Activated naive CD4-positive, alpha-beta T cell treated with anti-CD3 and anti-CD28 coated beads for 36 hours (primary cell): ENCODE measurements at regions not wholly inside any gene's neighbourhood (a gene's known extent, or its start where the extent isn't known, plus 50 kb on each side); places are given as distances from the start of the nearest gene placed in this dataset.

Experiments used
- CTCF ChIA-PET: fragments of 350-600 bp; sonication (Branson Sonifier 250); formaldehyde crosslinking; loops from one replicate; lab custom pipeline; 2021; ENCODE audit warnings: antibody characterized with exemption; lab: Charles Lee
- DNase-seq: peaks from one replicate; pipeline ENCODE4 v3.0.0-alpha.2; 2020
- H3K27ac Mint-ChIP-seq: one replicate; pipeline ENCODE4 v1.8.0; 2021; ENCODE audit warnings: mild to moderate bottlenecking, mixed read lengths
- H3K27me3 Mint-ChIP-seq: one replicate; pipeline ENCODE4 v1.8.0; 2021; ENCODE audit warnings: low read depth, mixed read lengths
- H3K36me3 Mint-ChIP-seq: one replicate; pipeline ENCODE4 v1.8.0; 2021; ENCODE audit warnings: low read depth, mixed read lengths
- H3K4me1 Mint-ChIP-seq: one replicate; pipeline ENCODE4 v1.8.0; 2021; ENCODE audit warnings: low read depth, mixed read lengths
- H3K4me3 Mint-ChIP-seq: one replicate; pipeline ENCODE4 v1.8.0; 2021; ENCODE audit warnings: mild to moderate bottlenecking, moderate library complexity, mixed read lengths
- H3K9me3 Mint-ChIP-seq: one replicate; pipeline ENCODE4 v1.8.0; 2021; ENCODE audit warnings: mixed read lengths
- intact Hi-C: fragments of 100-400 bp; cut with micrococcal nuclease; formaldehyde crosslinking; loops from one replicate; pipeline ENCODE4 v1.15.1; 2023

- Mint-ChIP-seq H3K9me3 (peaks cover 8% of the 10 kb centered on the region), H3K4me1 (peaks cover 41% of the 10 kb centered on the region), H3K4me3 (no peak overlapping the region), H3K36me3 (no peaks in the 10 kb centered on the region), H3K27ac (no peak overlapping the region), H3K27me3 (no peaks in the 10 kb centered on the region)
- CTCF ChIA-PET, result no interaction called here
- DNase-seq, result no peak
- intact Hi-C loops, result loop anchor here (5.0 to 10.0 kb wide), 3 partner anchors 83 to 630 kb away; partner anchors contain the start of genes POLR2M and SLTM
These were observed 97.0 kb upstream of the LIPC start for GRCh38 chr15:58334803-58335202.

- Mint-ChIP-seq H3K9me3 (peaks cover 8% of the 10 kb centered on the region), H3K4me3 (no peak overlapping the region), H3K27me3 (no peaks in the 10 kb centered on the region), H3K4me1 (peaks cover 28% of the 10 kb centered on the region), H3K36me3 (no peaks in the 10 kb centered on the region), H3K27ac (no peak overlapping the region)
- CTCF ChIA-PET, result interaction anchor here (0.7 kb wide), 1 partner anchor 23 kb away, joined by 3 read pairs; no protein-coding TSS in a partner anchor
- no peak for DNase-seq
- intact Hi-C loops, result loop anchor here (10.0 kb wide), 1 partner anchor 631 kb away; the partner anchor contains the start of gene POLR2M
These were observed 95.6 kb upstream of the LIPC start for GRCh38 chr15:58336161-58336560.

- Mint-ChIP-seq H3K9me3 (no peaks in the 10 kb centered on the region), H3K4me1 (peaks cover 3% of the 10 kb centered on the region), H3K27ac (no peak overlapping the region), H3K4me3 (no peak overlapping the region), H3K27me3 (no peaks in the 10 kb centered on the region), H3K36me3 (no peaks in the 10 kb centered on the region)
- intact Hi-C loops, result no loop called here
- no peak for DNase-seq
- CTCF ChIA-PET, result no interaction called here
These were observed 91.6 kb upstream of the LIPC start for GRCh38 chr15:58340176-58340575.

GRCh38 chr15:58342508-58342907 lies 89.3 kb upstream of the LIPC start:
- H3K4me1 Mint-ChIP-seq, result no peaks in the 10 kb centered on the region
- no peaks in the 10 kb centered on the region for H3K27me3 Mint-ChIP-seq
- no peak overlapping the region for H3K27ac Mint-ChIP-seq
- CTCF ChIA-PET, result interaction anchor here (1.7 kb wide), 1 partner anchor 12 kb away, joined by 4 read pairs; no protein-coding TSS in a partner anchor
- H3K36me3 Mint-ChIP-seq, result no peaks in the 10 kb centered on the region
- intact Hi-C loops, result no loop called here
- no peak overlapping the region for H3K4me3 Mint-ChIP-seq
- H3K9me3 Mint-ChIP-seq, result no peaks in the 10 kb centered on the region
- DNase-seq, result no peak

GRCh38 chr15:58344213-58345070 lies 87.3 kb upstream of the LIPC start:
- no peak overlapping the region for H3K27ac Mint-ChIP-seq
- H3K4me3 Mint-ChIP-seq, result no peak overlapping the region
- CTCF ChIA-PET, result interaction anchor here (1.5 to 1.7 kb wide), 2 partner anchors 10 kb away, joined by 4 to 6 read pairs; no protein-coding TSS in a partner anchor
- no peaks in the 10 kb centered on the region for H3K9me3 Mint-ChIP-seq
- H3K36me3 Mint-ChIP-seq, result no peaks in the 10 kb centered on the region
- intact Hi-C loops, result no loop called here
- DNase-seq, result no peak
- no peaks in the 10 kb centered on the region for H3K27me3 Mint-ChIP-seq
- peaks cover 10% of the 10 kb centered on the region for H3K4me1 Mint-ChIP-seq

GRCh38 chr15:58346361-58346760 lies 85.4 kb upstream of the LIPC start:
- Mint-ChIP-seq H3K27me3 (no peaks in the 10 kb centered on the region), H3K27ac (no peak overlapping the region), H3K4me3 (no peak overlapping the region), H3K4me1 (peaks cover 10% of the 10 kb centered on the region), H3K9me3 (no peaks in the 10 kb centered on the region), H3K36me3 (no peaks in the 10 kb centered on the region)
- intact Hi-C loops, result no loop called here
- DNase-seq, result no peak
- CTCF ChIA-PET, result interaction anchor here (0.6 to 1.5 kb wide), 3 partner anchors 9 to 122 kb away, joined by 3 to 6 read pairs (median 3); no protein-coding TSS in a partner anchor

- Mint-ChIP-seq H3K4me3 (no peak overlapping the region), H3K4me1 (peaks cover 10% of the 10 kb centered on the region), H3K9me3 (no peaks in the 10 kb centered on the region), H3K27me3 (no peaks in the 10 kb centered on the region), H3K36me3 (no peaks in the 10 kb centered on the region), H3K27ac (no peak overlapping the region)
- intact Hi-C loops, result loop anchor here (1.0 kb wide), 1 partner anchor 16 kb away; no protein-coding TSS in a partner anchor
- CTCF ChIA-PET, result no interaction called here
- no peak for DNase-seq
These were observed 83.5 kb upstream of the LIPC start for GRCh38 chr15:58348095-58348812.

GRCh38 chr15:58352026-58352929 lies 79.5 kb upstream of the LIPC start:
- CTCF ChIA-PET, result no interaction called here
- Mint-ChIP-seq H3K9me3 (no peaks in the 10 kb centered on the region), H3K27me3 (no peaks in the 10 kb centered on the region), H3K36me3 (no peaks in the 10 kb centered on the region), H3K4me3 (no peak overlapping the region), H3K27ac (no peak overlapping the region), H3K4me1 (peaks cover 38% of the 10 kb centered on the region)
- peak; percentile 36 for DNase-seq
- intact Hi-C loops, result no loop called here

GRCh38 chr15:58355382-58355971 lies 76.3 kb upstream of the LIPC start:
- H3K27ac Mint-ChIP-seq, result peak overlapping the region; percentile 77
- H3K4me1 Mint-ChIP-seq, result peaks cover 46% of the 10 kb centered on the region
- CTCF ChIA-PET, result interaction anchor here (0.6 to 2.0 kb wide), 3 partner anchors 10 to 560 kb away, joined by 3 to 6 read pairs (median 4); no protein-coding TSS in a partner anchor
- H3K4me3 Mint-ChIP-seq, result no peak overlapping the region
- peak; percentile 41 for DNase-seq
- intact Hi-C loops, result loop anchor here (2.0 to 5.0 kb wide), 4 partner anchors 29 to 417 kb away; partner anchors contain the start of genes ADAM10 and MINDY2
- H3K9me3 Mint-ChIP-seq, result no peaks in the 10 kb centered on the region
- no peaks in the 10 kb centered on the region for H3K36me3 Mint-ChIP-seq
- H3K27me3 Mint-ChIP-seq, result no peaks in the 10 kb centered on the region

- DNase-seq, result no peak
- Mint-ChIP-seq H3K36me3 (no peaks in the 10 kb centered on the region), H3K9me3 (no peaks in the 10 kb centered on the region), H3K4me3 (no peak overlapping the region), H3K27ac (peak overlapping the region; percentile 77), H3K4me1 (peaks cover 46% of the 10 kb centered on the region), H3K27me3 (no peaks in the 10 kb centered on the region)
- CTCF ChIA-PET, result interaction anchor here (0.6 to 2.0 kb wide), 2 partner anchors 11 to 559 kb away, joined by 3 to 6 read pairs; no protein-coding TSS in a partner anchor
- intact Hi-C loops, result loop anchor here (2.0 to 5.0 kb wide), 4 partner anchors 29 to 416 kb away; partner anchors contain the start of genes ADAM10 and MINDY2
These were observed 75.8 kb upstream of the LIPC start for GRCh38 chr15:58355973-58356372.
